ENCODE measurements at regions not wholly inside any gene's neighbourhood (a gene's known extent, or its start where the extent isn't known, plus 50 kb on each side); places are given as distances from the start of the nearest gene placed in this dataset.

- no peak for TF ChIP-seq CTCF (IDR thresholded peaks at IDR 0.05; ENCODE audit: low read length)
- TF ChIP-seq EZH2 (IDR thresholded peaks at IDR 0.05; ENCODE audit: borderline replicate concordance, low read length) = no peak
Measured at GRCh38 chr11:16527525-16528246, 171.3 kb upstream of the SOX6 start.

Data from OCI-LY1 (cell line).